ENCODE measurements at regions not wholly inside any gene's neighbourhood (a gene's known extent, or its start where the extent isn't known, plus 50 kb on each side); places are given as distances from the start of the nearest gene placed in this dataset.

DNA sequence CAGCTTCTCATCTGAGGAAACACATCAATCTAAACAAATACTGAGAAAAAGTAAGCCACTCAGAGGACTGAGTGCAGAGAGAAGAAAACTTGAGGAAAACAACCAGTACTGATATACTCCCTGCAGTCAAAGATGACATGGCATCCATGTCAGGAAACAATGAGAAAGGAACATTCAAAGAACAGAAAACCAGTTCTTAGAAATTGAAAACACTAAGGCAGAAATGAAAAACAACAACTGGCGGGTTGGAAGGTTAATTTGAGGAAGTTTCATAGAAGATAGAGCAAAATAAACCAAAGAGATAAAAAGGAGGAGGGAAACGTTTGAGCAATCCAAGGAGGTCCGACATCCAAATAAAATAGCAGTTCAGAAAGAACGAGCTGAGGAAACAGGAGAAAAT lies 475.2 kb downstream of the HINT1 start:
- TF ChIP-seq, protein P1, sequence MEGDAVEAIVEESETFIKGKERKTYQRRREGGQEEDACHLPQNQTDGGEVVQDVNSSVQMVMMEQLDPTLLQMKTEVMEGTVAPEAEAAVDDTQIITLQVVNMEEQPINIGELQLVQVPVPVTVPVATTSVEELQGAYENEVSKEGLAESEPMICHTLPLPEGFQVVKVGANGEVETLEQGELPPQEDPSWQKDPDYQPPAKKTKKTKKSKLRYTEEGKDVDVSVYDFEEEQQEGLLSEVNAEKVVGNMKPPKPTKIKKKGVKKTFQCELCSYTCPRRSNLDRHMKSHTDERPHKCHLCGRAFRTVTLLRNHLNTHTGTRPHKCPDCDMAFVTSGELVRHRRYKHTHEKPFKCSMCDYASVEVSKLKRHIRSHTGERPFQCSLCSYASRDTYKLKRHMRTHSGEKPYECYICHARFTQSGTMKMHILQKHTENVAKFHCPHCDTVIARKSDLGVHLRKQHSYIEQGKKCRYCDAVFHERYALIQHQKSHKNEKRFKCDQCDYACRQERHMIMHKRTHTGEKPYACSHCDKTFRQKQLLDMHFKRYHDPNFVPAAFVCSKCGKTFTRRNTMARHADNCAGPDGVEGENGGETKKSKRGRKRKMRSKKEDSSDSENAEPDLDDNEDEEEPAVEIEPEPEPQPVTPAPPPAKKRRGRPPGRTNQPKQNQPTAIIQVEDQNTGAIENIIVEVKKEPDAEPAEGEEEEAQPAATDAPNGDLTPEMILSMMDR (IDR thresholded peaks at IDR 0.05), result no peak
- Histone ChIP-seq H3K36me3 (no peaks in the 10 kb centered on the region), H3K4me3 (ENCODE audit: low read depth in 1 of 2, low read length in 1 of 2) (no peak overlapping the region), H3K4me1 (ENCODE audit: control insufficient read depth in 1 of 2, insufficient read depth in 1 of 2, low read depth in 1 of 2, low read length in 1 of 2) (no peaks in the 10 kb centered on the region), H3K27me3 (no peaks in the 10 kb centered on the region), H3K9me3 (no peaks in the 10 kb centered on the region), H3K27ac (no peak overlapping the region)

DNA sequence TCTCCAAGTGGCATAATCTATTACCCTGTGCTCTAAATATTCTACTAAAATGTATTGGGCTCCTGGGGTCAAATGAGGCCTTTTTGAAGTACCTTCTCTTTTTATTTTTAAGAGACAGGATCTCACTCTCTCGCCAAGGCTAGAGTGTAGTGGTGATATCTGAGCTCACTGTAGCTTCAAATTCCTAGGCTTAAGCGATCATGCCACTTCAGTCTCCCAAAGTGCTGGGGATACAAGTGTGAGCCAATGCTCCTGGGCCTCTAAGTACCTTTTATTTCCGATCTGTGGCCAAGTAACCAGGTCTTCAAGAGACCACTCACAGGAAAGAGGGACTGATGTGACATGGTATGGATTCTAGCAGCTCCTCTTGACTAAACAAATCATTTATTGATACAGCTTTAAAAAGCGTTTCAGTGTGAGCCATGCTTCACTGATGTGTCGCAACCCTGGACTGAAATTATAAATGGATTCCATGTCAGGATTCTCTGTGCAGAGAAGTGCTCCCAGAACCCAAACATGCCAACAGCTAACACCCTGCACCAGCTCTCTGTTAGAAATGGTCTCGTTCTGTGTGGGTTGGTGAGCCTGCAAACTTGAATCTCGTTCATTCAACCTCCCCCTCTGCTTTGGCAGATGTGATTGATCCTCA lies 477.8 kb downstream of the HINT1 start:
- H3K27me3 ChIP-seq, result no peaks in the 10 kb centered on the region
- TF ChIP-seq, protein P1 (IDR thresholded peaks at IDR 0.05), result no peak
- H3K27ac ChIP-seq, result no peak overlapping the region
- no peaks in the 10 kb centered on the region for H3K9me3 ChIP-seq
- H3K4me3 ChIP-seq (ENCODE audit: low read depth in 1 of 2, low read length in 1 of 2), result no peak overlapping the region
- H3K4me1 ChIP-seq (ENCODE audit: control insufficient read depth in 1 of 2, insufficient read depth in 1 of 2, low read depth in 1 of 2, low read length in 1 of 2), result no peaks in the 10 kb centered on the region
- no peaks in the 10 kb centered on the region for H3K36me3 ChIP-seq

DNA sequence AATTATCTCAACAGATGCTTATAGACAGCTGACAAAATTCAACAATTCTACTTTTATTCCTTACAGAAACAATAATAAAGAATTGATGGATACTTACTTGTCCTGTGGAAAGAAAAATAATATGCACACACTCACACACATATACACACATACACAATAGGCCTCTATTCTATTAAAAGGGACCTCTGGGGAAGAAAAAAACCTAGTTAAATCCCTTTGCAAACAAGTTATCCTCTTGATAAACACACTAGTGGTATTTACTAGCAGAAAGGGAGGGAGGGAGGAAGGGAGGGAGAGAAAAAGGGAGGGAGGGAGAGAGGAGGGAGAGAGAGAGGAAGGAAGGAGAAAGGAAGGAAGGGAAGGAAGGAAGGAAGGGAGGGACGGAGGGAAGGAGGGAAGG lies 486.4 kb downstream of the HINT1 start:
- Histone ChIP-seq H3K4me1 (ENCODE audit: control insufficient read depth in 1 of 2, insufficient read depth in 1 of 2, low read depth in 1 of 2, low read length in 1 of 2) (no peaks in the 10 kb centered on the region), H3K27ac (no peak overlapping the region), H3K27me3 (no peaks in the 10 kb centered on the region), H3K9me3 (no peaks in the 10 kb centered on the region), H3K36me3 (no peaks in the 10 kb centered on the region), H3K4me3 (ENCODE audit: low read depth in 1 of 2, low read length in 1 of 2) (no peak overlapping the region)
- TF ChIP-seq, protein P1 (IDR thresholded peaks at IDR 0.05), result no peak

DNA sequence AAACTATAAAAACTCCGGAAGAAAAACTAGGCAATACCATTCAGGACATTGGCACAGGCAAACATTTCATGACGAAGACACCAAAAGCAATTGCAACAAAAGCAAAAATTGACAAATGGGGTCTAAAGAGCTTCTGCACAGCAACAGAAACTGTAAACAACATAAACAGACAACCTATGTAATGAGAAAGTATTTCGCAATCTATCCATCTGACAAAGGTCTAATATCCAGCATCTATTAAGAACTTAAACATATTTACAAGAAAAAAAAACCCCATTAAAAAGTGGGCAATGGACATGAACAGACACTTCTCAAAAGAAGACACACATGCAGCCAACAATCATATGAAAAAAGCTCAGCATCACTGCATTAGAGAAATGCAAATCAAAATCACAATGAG lies 498.6 kb downstream of the HINT1 start:
- Histone ChIP-seq H3K4me3 (ENCODE audit: low read depth in 1 of 2, low read length in 1 of 2) (no peak overlapping the region), H3K4me1 (ENCODE audit: control insufficient read depth in 1 of 2, insufficient read depth in 1 of 2, low read depth in 1 of 2, low read length in 1 of 2) (no peaks in the 10 kb centered on the region), H3K27ac (no peak overlapping the region), H3K36me3 (no peaks in the 10 kb centered on the region), H3K27me3 (no peaks in the 10 kb centered on the region), H3K9me3 (no peaks in the 10 kb centered on the region)
- TF ChIP-seq, protein P1 (IDR thresholded peaks at IDR 0.05), result no peak

DNA sequence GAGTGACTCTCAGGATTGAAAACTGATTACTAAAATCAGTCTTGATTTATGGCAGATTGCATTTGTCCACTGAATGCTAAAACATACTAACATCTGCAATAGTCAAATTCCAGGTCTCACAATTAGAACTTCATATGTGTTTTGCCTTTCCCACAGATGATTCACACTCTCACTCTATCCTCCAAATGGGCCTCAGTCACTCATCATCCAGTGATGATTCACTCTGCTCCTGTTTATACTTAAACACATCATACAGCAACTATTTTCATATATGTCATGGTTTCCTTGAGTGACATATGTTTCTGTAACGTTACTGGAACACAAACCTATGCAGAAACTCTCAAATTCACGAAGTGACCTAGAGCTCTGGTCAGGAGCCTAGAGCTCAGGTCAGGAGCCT lies 512.9 kb downstream of the HINT1 start:
- Histone ChIP-seq H3K27me3 (no peaks in the 10 kb centered on the region), H3K27ac (no peak overlapping the region)
- TF ChIP-seq, protein P1 (IDR thresholded peaks at IDR 0.05), result no peak

More for the DNA sequence above, 512.9 kb downstream of the HINT1 start:
- Histone ChIP-seq H3K4me1 (ENCODE audit: control insufficient read depth in 1 of 2, insufficient read depth in 1 of 2, low read depth in 1 of 2, low read length in 1 of 2) (no peaks in the 10 kb centered on the region), H3K4me3 (ENCODE audit: low read depth in 1 of 2, low read length in 1 of 2) (no peak overlapping the region), H3K36me3 (no peaks in the 10 kb centered on the region), H3K9me3 (no peaks in the 10 kb centered on the region)

Data from neutrophil (primary cell).